ENCODE measurements at regions not wholly inside any gene's neighbourhood (a gene's known extent, or its start where the extent isn't known, plus 50 kb on each side); places are given as distances from the start of the nearest gene placed in this dataset.
"Not testable (repeated sequence)": the region's sequence is repeated elsewhere in the genome, so short reads cannot be mapped to it uniquely, and the experiment has no call there.

- TF ChIP-seq, protein P1, sequence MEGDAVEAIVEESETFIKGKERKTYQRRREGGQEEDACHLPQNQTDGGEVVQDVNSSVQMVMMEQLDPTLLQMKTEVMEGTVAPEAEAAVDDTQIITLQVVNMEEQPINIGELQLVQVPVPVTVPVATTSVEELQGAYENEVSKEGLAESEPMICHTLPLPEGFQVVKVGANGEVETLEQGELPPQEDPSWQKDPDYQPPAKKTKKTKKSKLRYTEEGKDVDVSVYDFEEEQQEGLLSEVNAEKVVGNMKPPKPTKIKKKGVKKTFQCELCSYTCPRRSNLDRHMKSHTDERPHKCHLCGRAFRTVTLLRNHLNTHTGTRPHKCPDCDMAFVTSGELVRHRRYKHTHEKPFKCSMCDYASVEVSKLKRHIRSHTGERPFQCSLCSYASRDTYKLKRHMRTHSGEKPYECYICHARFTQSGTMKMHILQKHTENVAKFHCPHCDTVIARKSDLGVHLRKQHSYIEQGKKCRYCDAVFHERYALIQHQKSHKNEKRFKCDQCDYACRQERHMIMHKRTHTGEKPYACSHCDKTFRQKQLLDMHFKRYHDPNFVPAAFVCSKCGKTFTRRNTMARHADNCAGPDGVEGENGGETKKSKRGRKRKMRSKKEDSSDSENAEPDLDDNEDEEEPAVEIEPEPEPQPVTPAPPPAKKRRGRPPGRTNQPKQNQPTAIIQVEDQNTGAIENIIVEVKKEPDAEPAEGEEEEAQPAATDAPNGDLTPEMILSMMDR (IDR thresholded peaks at IDR 0.05) = not testable (repeated sequence)
- not testable (repeated sequence) for TF ChIP-seq POLR2A (IDR thresholded peaks at IDR 0.05)
Observed at GRCh38 chr15:38814254-38814653, 249.6 kb upstream of the RASGRP1 start.
